Naive B cell (primary cell): ENCODE measurements at regions not wholly inside any gene's neighbourhood (a gene's known extent, or its start where the extent isn't known, plus 50 kb on each side); places are given as distances from the start of the nearest gene placed in this dataset.

ENCODE experiments used
- ATAC-seq, 2 donors: fragments of 150-1000 bp; cut with Tn5 transposase; 2 replicates each; pipeline ENCODE4 v1.10.0; 2021; ENCODE audit warnings: low read depth in 2 of 2, mild to moderate bottlenecking in 2 of 2, moderate library complexity in 2 of 2
- DNase-seq: peaks from one replicate; pipeline ENCODE4 v3.0.0; 2022
- H3K27ac Mint-ChIP-seq, 6 donors: one replicate each; pipeline ENCODE4 v1.8.0; 2020 to 2022; ENCODE audit warnings: mild to moderate bottlenecking in 6 of 6, mixed read lengths in 6 of 6, moderate library complexity in 5 of 6, inconsistent platforms in 2 of 6
- H3K27me3 Mint-ChIP-seq, 3 donors: one replicate each; pipeline ENCODE4 v1.8.0; 2021 to 2022; ENCODE audit warnings: mixed read lengths in 3 of 3, mild to moderate bottlenecking in 1 of 3
- H3K36me3 Mint-ChIP-seq, 2 donors: one replicate each; pipeline ENCODE4 v1.8.0; 2020 to 2022; ENCODE audit warnings: mixed read lengths in 2 of 2, inconsistent platforms in 1 of 2, mild to moderate bottlenecking in 1 of 2
- H3K4me1 Mint-ChIP-seq, 3 donors: one replicate each; pipeline ENCODE4 v1.8.0; 2020 to 2022; ENCODE audit warnings: mixed read lengths in 3 of 3, inconsistent platforms in 1 of 3, mild to moderate bottlenecking in 1 of 3, moderate library complexity in 1 of 3
- H3K4me3 Mint-ChIP-seq, 8 donors: one replicate each; pipeline ENCODE4 v1.8.0; 2020 to 2022; ENCODE audit warnings: mild to moderate bottlenecking in 8 of 8, mixed read lengths in 8 of 8, moderate library complexity in 8 of 8, inconsistent platforms in 2 of 8
- H3K9me3 Mint-ChIP-seq, 7 donors: one replicate each; pipeline ENCODE4 v1.8.0; 2020 to 2022; ENCODE audit warnings: mixed read lengths in 7 of 7, mild to moderate bottlenecking in 5 of 7, inconsistent platforms in 2 of 7, moderate library complexity in 1 of 7

DNA sequence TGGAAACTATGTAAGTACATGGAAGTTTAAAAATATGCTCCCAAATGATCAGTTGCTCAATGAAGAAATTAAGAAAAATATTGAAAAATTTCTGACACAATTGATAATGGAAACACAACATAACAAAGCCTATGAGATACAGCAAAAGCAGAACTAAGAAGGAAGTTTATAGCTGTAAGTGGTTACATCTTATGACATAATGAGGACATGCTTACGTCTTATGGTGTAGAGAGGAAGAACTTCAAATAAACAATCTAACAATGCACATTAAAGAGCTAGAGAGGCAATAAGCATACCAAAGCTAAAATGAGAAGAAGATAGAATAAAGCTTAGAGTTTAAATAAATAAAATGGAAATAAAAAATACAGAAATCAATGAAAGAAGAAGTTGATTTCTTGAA lies 50.0 kb upstream of the CEACAM21 start:
- ATAC-seq: peak in 1 of 2 donors; percentile 21
- peak overlapping the region in 5 of 6 donors; percentile 3 to 97 (median 39) for H3K27ac Mint-ChIP-seq
- H3K9me3 Mint-ChIP-seq: peaks cover 8 to 24% (median 22%) of the 10 kb centered on the region in 7 donors
- no peak overlapping the region for H3K4me3 Mint-ChIP-seq
- H3K27me3 Mint-ChIP-seq: no peaks in the 10 kb centered on the region
- peaks cover 48 to 71% (median 57%) of the 10 kb centered on the region in 3 donors for H3K4me1 Mint-ChIP-seq
- H3K36me3 Mint-ChIP-seq: peaks cover 0 to 9% of the 10 kb centered on the region in 2 donors
- DNase-seq: no peak
